GM18498 (cell line): ENCODE measurements at regions not wholly inside any gene's neighbourhood (a gene's known extent, or its start where the extent isn't known, plus 50 kb on each side); places are given as distances from the start of the nearest gene placed in this dataset.
"Not testable (repeated sequence)": the region's sequence is repeated elsewhere in the genome, so short reads cannot be mapped to it uniquely, and the experiment has no call there.

Experiments
- ATAC-seq: cut with Tn5 transposase; IDR thresholded peaks from one replicate; pipeline ENCODE4 v1.9.1; 2021; ENCODE audit warnings: mild to moderate bottlenecking, moderate library complexity; ENCODE audit not compliant: unreplicated experiment

DNA sequence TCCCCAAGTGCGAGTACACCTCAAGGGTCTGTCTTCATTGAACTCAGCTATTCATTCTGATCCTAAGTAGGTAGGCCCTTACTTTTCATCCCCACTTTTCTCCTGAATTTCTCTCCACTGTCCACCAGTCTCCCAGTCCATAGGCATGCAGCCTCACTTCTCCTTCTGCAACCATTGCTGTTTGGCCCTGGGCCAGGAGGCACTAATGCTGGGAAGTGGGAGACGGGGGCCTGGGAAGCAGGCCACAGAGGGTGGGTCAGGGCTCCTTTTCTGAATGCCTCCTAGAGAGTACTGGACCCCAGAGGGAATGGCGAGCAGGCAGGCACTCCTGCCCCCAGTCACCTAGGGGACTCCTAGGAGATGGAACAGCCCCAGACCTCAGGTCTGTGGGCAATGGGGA, 203.5 kb upstream of the RPL34 start:
- no peak for ATAC-seq

DNA sequence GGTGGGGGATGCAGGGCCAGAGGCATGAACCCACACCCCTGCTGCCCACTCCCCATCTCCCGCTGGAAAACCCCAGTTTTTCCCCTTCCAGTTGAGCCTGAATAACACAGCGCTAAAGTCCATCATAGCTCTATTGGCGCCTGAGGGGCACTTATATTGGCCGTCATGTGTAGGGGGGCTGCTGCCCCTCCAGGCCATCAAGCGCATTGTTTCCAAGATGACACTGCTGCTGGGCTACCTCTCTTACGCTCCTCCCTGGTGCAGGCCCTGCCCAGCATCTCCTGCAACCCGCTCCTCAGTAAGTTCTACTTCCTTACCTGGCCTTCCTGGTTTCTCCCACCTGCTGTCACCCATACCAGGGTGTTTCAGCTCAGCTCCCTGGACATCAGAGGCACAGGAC, 205.0 kb upstream of the RPL34 start:
- no peak for ATAC-seq

DNA sequence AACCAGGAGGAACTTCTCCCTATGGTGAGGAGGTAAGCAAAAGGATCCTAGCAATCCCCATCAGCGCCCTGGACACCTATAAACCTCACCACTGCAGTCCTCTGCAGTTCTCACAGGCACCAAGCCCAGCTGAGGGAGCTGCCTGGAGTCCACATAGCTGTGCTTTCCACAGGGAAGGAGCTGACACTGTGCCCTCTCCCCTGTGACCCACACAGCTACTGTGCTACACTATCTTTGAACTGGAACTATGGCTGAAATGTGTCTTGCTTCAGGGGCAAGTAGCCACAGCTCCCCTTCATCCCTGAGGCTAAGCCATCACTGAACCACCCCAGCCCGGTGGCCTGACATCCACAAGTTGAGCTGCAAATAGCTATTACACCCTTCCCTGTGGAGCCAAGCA, 208.5 kb upstream of the RPL34 start:
- ATAC-seq = no peak

DNA sequence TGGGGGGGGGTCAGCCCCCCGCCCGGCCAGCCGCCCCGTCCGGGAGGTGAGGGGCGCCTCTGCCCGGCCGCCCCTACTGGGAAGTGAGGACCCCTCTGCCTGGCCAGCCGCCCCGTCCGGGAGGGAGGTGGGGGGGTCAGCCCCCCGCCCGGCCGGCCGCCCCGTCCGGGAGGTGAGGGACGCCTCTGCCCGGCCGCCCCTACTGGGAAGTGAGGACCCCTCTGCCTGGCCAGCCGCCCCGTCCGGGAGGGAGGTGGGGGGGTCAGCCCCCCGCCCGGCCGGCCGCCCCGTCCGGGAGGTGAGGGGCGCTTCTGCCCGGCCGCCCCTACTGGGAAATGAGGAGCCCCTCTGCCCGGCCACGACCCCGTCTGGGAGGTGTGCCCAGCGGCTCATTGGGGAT, 210.7 kb upstream of the RPL34 start:
- ATAC-seq = not testable (repeated sequence)

DNA sequence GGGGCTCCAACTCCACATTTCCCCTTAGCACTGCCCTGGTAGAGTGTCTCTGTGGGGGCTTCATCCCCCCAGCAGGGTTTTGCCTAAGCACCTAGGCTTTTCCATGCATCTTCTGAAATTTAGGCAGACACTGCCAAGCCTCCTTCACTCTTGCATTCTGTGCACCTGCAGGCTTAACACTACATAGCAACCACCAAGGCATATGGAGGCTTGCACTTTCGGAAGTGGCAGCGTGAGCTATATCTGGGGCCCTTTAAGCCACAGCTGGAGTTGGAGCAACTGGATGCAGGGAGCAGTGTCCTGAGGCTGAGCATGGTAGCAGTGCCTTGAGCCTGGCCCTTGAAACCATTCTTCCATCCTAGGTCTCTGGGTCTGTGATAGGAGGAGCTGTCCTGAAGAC, 214.8 kb upstream of the RPL34 start:
- ATAC-seq = no peak

DNA sequence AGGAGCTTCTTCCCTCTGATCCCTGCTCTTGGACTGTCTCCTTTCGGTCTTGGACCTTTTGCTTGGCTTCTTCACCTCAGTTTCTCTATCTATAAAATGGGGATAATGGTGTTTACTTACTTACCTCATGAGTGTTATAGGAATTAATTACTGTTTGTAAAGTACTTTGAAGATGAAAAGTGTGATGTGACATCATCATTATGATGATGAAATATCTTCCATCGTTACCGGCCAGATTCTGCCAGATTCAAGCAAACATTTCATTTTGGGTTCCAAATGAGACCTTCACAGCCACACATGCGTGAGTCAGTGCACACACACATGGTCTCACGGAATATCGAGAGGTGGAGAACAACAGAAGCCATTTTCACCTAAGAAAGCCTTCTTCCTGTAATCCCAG, 220.1 kb upstream of the RPL34 start:
- ATAC-seq = no peak

DNA sequence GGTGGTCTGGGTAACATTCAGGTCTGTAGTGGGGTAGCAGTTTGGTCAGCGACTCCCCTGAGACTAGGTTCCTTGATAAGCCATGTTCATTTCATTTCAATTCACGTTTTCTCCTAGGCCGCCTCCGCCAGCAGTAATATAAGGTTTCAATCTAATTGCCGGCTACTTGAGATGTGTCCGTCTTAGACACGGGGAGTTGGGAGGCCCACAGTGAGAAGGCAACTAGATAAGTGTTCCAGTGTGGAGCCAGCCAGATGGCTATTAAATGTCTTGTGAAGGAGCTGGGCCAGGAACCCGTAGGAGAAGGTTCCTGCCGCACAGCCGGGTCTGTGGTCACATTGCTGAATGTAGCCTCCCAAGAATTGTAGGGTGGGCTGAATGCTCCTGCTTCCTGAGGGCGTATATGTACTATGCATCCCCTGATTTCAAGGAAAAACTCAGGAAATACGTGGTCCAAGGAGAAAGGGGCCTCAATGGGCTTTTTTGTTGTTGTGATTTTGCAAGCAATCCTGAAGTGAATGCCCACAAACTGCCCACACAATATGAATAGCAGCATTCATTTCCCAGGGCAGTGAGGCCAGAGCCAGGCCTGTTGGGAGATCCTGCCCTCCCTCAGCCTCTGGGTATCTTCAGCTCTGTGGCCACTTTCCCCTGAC, 220.6 kb upstream of the RPL34 start:
- no peak for ATAC-seq

DNA sequence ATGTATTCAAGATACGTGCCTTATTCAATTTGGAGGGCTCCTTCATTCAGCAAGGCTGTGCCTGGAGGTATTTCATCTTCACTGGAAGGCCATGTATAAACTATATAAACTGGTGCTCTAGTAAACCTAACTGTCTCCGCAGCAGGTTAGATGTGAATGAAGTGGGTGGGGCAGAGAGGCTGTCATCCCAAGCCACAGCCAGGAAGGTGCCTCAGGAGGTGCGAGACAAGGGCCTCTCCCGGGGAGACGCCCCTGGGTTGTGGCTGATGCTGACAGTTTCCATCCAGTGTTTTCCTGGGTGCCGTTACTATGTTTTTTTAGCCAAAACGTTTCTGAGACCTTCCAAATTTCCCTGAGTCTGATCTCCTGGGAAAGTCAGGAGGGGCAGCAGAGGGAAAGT, 221.5 kb upstream of the RPL34 start:
- no peak for ATAC-seq

DNA sequence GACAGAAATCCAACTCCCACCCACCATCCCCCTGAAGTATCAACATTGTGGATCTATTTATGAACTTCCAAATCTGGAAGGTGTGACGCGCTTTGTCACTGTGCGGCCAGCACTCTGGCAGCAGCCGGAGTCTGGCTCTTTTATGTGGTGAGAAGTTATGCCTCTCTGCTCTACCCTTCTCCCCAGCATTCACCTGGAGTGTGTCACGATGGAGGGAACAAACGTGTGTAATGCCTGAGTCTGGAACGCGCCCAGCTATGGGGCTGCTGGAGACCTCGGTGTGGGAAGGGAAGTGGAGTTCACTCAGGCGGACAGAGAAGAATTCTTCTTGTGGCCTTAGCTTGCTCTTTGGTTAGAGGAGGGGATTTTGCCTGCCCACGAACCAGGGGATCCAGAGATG, 222.1 kb upstream of the RPL34 start:
- no peak for ATAC-seq

DNA sequence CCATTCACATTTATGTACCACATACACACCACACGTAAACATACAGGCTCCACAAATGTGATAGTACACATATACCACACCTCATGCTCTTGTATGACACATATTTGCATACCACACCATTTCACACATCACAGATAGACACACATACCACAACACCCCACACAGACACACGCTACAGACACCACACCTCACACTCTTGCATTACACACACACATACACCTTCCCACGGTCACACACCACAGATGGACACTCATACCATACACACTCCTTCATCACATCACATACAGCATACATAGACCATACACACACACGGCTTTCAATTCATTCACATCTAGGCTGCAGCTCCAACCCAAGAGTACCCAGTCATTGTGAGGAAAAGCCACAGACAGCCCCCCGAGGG, 222.5 kb upstream of the RPL34 start:
- no peak for ATAC-seq

DNA sequence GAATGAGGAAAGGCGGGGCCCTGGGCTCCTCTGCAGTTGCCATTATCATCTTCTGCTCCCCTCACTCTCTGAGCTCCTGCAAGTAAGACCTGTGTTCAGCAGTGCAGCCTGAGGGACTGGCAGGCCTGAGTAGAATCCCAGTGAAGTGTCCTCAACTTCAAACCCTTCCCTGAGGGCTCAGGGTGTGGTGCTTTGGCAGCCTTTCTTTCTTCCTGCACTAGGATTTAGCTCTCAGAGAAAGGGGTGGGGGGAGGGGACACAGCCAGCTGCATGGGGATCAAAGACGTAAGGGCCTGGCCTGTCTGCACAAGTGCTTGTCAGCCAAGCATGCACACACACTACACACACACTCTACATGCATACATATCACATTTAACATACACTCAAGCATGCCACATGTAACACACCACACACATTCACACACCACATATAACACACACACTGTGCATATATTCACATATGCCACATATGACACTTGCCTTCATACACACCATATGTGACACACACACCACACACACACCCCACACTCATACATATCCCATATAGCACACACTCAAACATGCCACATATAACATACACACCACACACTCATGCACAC, 223.4 kb upstream of the RPL34 start:
- no peak for ATAC-seq

DNA sequence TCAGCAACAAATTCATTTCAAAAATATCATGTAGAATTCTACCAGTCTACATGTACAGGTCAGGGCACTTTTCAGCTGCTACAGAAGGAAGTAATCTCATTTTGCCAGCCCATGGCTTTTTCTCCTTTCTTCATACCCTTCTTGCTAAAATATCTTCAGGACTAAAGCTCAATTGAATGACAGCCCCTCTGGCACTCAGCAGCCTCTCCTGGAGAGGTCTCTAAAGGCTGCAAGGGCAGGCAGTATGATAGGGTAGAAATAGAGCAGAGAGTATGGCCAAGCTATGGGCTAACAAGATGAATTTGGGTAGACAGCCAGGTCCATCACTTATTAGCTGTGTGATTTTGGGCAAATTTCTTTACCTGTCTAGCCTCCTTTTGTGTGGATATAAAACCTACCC, 224.6 kb upstream of the RPL34 start:
- no peak for ATAC-seq

DNA sequence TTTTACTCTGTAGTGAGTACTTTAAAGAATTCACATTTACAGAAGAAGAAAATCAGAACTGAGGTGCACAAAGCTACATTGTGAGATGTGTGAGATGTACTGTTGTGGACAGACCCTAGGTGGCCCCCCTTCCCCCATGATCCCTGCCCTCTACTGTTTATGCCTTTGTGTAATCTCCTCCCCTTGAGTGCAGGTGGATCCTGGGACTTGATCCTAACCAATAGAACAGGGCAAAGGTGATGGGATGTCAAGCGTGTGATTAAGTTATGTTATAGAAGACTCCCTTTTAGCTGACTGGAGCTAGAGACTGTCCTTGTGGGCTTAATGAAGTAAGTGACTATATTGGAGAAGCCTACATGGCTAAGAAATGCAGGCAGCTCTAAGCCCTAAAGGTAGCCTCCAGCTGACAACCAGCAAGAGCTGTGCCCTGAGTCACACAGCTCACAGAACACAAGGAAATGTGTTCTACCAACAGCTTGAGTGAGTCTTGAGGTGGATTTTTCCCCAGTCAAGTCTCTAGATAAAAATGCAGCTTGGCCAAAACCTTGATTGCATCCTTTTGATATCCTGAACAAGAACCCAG, 225.2 kb upstream of the LEF1 start:
- no peak for ATAC-seq

DNA sequence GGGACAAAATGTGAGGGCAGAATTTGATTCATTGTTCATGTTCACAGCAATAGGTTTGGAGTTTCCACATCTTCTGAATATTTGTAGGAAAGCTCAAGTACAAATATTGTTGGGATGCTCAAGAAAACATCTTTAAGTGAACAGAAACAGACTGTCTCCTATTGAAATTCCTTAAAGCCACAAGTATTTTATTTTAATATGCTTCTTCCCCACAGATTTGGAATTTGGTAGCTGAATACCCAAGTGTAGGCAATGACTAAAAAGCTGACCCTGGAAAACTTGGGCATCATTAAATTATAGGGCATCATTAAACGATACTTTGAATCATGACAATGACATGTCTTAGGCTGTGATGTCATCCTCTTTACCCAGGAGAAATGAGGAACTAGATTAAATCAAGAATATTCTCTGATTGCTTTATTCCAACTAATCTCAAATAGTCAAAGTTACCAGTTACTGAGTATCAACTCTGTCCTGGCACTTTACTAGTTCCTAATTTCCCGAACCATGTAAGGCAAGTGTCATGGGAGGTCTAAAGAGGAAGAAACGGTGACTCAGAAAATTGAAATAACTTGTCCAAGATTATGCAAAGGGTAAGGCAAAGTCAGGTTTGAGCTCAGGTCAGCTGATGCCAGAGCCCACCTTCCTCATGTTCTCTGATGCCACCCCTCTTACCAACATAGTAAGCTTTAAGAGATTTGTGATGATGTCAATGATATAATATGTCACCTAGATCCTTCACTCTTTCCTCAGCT, 223.1 kb upstream of the LEF1 start:
- ATAC-seq = no peak

DNA sequence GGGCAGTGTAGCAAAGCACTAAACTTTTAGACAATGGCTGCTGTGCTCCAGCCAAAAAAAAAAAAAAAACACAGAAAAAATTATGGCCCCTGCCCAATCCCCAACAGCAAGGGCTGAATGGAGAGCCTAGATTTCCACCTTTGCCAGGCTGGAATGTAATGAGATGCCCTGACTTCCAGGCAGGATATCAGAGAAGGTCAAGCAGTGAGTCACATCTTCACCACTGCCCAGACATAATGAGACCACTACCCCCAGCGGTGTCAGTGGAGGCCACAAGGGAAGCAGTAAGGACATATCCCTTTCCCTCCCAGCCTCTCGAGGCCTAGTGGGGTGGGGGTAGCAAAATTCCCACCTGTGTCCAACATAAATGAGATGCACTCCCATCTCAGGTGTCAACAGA, 216.3 kb upstream of the LEF1 start:
- no peak for ATAC-seq

DNA sequence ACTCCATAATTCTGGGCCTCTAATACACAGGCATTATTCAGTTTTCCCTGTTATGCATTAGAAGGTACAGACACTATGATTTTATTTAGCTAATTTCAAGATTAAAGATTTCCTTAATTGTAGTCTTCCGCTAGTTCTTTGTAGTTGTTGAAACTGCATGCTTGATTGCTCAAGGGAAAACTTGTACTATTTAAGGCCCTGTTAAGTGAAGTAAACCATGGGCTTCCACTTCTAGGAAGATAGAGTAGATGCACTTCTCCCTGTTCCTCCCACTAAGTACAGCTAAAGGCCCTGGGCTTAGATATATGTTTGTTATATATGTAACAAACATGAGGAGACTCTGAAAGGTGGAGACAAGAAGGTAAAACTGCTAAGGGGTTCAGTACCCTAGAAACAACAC, 215.8 kb upstream of the LEF1 start:
- ATAC-seq = no peak

DNA sequence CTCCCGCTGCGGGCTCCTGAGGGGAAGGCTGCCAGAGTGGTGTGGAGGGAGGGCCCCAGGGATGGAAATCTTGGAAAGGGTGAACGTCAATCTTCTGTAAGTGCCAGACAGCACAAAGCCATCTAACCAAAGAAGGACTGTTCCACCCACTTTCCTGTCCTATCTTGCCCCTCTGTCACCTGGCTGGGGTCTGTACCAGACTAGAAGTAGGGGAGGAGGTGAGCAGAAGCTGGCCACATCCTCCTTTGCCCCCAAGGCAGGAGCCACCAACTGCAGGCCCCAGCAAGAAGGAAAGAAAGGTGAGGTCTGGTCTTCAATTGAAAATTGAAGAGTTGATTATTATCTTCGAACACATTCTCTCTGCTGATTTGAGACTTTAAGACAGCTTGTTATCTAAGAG, 214.4 kb upstream of the LEF1 start:
- no peak for ATAC-seq

DNA sequence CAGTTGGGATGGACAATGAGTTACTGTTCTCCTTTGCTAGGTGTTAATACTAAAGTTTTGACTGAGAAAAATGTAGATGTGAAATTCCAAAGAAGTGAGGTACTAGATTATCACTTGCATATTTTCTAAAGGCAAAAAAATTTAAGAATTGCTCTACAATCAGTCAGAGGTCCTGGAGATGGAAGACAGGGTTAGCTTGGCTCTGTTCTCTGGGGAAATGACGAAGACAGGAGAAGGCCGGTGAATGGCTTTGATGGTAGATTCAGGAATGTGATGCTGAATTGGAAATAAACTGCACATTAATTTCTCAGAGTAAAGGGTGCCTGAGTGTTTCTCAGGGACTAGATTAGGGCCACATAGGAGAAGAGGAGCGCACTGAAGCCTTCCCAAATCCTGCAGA, 214.0 kb upstream of the LEF1 start:
- no peak for ATAC-seq

DNA sequence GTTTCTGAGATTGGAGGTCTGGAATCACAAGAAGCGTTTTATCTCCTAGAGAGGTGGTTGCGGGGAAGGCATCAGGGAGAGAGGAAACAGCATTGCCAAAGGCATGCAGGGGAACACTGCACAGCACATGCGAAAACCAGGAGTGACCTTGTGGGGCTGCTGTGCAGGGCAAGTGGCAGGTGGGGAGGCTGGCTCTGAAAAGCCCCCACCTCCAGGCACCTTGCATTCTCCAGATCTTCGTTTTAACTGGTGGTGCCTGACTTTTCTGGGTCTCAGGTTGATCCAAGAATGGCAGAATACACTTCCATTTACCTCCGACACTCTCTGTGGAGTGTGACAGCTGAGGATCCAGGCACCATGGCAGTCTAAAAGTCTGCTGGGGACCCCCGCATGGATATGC, 209.4 kb upstream of the LEF1 start:
- no peak for ATAC-seq

DNA sequence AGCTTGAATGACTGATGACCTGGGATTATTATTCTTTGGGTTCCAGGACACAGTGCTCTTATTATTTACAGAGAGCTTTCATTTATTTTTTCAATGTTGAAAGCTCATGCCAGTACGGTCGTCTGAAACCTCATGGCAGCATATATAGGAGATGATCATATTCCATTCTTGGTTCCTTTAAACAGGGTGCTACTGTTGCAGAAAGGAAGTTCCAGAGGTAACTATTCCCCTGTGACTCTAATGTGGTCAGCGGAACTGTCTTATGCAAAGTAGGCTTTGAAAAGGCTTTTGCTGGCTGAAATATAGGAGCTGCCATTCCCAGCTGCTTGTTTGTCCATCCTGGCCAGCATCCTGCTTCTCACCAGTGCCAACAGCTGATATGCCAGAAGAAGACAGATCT, 208.3 kb upstream of the LEF1 start:
- ATAC-seq = no peak

DNA sequence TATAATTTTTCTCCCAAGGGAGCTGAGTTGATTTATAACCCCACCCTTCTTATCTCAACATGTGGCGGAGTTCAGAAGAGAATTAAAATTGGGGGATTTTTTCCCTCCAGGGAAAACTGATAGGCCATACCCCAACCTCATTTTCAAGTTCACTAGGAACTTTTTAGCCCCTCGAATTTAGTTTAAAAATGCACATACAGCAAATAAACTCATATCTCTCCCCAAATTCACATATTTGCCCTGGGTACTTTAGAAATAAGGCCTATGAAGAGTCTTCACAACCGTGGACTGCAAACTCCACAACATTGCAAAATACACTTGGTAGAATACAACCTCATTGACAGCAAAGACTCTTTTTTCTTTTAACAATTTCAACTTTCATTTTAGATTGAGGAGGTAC, 206.7 kb upstream of the LEF1 start:
- no peak for ATAC-seq

DNA sequence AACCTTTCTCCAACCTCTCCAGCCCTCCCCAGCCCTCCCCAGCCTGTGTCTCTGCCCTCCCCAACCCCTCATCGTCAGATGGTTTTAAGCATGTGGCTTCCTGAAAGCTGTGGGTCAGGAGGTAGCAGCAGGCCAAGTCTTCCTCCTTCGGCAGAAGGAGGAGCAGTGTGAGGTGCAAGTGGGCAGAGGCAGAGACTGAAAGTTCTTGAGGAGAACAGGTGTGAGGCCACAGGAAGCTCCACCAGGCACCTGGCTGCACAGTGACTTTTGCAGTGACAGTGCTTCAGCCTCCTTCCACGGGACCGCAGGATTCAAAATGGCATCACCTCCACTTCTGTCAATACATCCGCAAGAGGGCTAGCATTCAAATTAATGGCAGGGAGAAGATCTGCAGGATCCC, 203.9 kb upstream of the LEF1 start:
- ATAC-seq = no peak
